Neural progenitor cell (in vitro differentiated cells): ENCODE measurements at regions not wholly inside any gene's neighbourhood (a gene's known extent, or its start where the extent isn't known, plus 50 kb on each side); places are given as distances from the start of the nearest gene placed in this dataset.

ENCODE experiments used
- EZH2 ChIP-seq: fragments of 200-600 bp; sonication (generic); IDR thresholded peaks from 2 replicates; pipeline ENCODE4 v1.6.1; 2017; ENCODE audit warnings: antibody characterized with exemption, mild to moderate bottlenecking, moderate library complexity
- EZH2phosphoT487 ChIP-seq: fragments of 200-600 bp; sonication (generic); IDR thresholded peaks from 2 replicates; pipeline ENCODE4 v1.6.1; 2017; ENCODE audit warnings: antibody characterized with exemption
- TF ChIP-seq, protein P1 (sequence below): fragments of 200-600 bp; sonication (generic); IDR thresholded peaks from 2 replicates; pipeline ENCODE4 v1.5.1; 2017; ENCODE audit warnings: antibody characterized with exemption, mild to moderate bottlenecking

DNA sequence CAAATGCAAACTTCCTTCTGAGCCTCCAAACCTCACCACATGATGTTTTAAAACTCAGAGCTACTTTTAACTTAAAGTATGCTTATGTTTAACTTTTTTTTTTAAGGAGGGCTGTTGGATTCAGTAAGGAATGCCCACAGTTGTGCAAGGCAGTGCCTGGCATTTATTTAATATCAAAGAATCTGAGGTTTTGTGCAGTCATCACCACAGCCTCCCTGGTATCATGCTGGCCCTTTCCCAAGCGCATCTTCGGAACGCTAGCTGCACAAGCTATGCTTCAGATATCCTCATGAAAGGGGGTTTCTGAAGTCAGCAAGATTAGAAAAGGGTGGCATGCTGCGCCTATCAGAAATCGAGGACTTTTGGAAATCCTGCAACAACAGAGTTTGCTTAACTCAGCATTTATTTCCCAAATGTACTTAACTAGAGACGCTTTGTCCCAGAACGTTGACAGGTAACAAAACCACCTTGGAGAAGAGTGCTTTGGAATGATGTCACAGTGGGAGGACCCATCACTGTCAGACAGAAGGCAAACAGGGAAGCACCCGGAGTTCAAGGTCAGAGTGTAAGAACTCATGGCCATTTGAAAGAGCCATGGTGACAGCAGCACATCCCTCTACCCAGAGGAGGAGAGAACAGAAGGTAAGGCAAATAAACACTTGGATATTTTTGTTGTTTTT, 120.2 kb upstream of the IGF1R start:
- TF ChIP-seq, protein P1, sequence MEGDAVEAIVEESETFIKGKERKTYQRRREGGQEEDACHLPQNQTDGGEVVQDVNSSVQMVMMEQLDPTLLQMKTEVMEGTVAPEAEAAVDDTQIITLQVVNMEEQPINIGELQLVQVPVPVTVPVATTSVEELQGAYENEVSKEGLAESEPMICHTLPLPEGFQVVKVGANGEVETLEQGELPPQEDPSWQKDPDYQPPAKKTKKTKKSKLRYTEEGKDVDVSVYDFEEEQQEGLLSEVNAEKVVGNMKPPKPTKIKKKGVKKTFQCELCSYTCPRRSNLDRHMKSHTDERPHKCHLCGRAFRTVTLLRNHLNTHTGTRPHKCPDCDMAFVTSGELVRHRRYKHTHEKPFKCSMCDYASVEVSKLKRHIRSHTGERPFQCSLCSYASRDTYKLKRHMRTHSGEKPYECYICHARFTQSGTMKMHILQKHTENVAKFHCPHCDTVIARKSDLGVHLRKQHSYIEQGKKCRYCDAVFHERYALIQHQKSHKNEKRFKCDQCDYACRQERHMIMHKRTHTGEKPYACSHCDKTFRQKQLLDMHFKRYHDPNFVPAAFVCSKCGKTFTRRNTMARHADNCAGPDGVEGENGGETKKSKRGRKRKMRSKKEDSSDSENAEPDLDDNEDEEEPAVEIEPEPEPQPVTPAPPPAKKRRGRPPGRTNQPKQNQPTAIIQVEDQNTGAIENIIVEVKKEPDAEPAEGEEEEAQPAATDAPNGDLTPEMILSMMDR = no peak
- TF ChIP-seq EZH2phosphoT487 (no peak), EZH2 (no peak)
